ENCODE measurements at regions not wholly inside any gene's neighbourhood (a gene's known extent, or its start where the extent isn't known, plus 50 kb on each side); places are given as distances from the start of the nearest gene placed in this dataset.

DNA sequence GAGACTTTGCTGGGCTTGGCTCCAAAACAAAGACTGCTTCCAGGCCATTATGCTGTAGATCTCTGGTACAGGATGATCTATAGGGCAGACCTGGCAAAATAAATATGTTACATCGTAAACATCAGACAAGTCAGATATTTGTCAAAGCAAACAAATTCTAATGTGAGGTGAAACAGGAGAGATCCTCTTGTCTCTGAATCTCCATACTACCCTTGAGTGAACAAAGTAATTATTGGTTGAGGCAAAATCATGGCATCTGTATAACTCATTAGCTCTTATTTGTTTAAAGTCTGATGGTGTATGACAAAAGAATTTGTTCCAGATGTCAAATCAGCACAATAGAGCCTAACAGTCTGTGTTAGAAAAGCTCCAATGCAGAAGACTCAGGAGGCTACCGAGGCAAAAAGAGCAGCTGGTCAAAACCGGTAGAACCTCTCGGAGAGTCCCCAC lies 1291.5 kb downstream of the TYW1 start:
- no peak for DNase-seq
- no peaks in the 10 kb centered on the region for H3K4me1 ChIP-seq
- intact Hi-C loops (cut with DNase I), result no loop called here
- TF ChIP-seq, protein P1, sequence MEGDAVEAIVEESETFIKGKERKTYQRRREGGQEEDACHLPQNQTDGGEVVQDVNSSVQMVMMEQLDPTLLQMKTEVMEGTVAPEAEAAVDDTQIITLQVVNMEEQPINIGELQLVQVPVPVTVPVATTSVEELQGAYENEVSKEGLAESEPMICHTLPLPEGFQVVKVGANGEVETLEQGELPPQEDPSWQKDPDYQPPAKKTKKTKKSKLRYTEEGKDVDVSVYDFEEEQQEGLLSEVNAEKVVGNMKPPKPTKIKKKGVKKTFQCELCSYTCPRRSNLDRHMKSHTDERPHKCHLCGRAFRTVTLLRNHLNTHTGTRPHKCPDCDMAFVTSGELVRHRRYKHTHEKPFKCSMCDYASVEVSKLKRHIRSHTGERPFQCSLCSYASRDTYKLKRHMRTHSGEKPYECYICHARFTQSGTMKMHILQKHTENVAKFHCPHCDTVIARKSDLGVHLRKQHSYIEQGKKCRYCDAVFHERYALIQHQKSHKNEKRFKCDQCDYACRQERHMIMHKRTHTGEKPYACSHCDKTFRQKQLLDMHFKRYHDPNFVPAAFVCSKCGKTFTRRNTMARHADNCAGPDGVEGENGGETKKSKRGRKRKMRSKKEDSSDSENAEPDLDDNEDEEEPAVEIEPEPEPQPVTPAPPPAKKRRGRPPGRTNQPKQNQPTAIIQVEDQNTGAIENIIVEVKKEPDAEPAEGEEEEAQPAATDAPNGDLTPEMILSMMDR (IDR thresholded peaks at IDR 0.05), result no peak
- TF ChIP-seq POLR2A (IDR thresholded peaks at IDR 0.05), result no peak
- no peak for TF ChIP-seq POLR2AphosphoS5 (IDR thresholded peaks at IDR 0.05)
- TF ChIP-seq EP300 (IDR thresholded peaks at IDR 0.05), result no peak
- no peaks in the 10 kb centered on the region for H3K27me3 ChIP-seq
- no peak overlapping the region for H3K4me3 ChIP-seq
- no peak overlapping the region for H3K27ac ChIP-seq
- 85 to 86% methylated on average over 4 of the region's 4 CpGs for WGBS, 2 donors
- H3K36me3 ChIP-seq, result no peaks in the 10 kb centered on the region
- peaks cover 0 to 15% (median 0%) of the 10 kb centered on the region in 4 donors for H3K9me3 ChIP-seq

DNA sequence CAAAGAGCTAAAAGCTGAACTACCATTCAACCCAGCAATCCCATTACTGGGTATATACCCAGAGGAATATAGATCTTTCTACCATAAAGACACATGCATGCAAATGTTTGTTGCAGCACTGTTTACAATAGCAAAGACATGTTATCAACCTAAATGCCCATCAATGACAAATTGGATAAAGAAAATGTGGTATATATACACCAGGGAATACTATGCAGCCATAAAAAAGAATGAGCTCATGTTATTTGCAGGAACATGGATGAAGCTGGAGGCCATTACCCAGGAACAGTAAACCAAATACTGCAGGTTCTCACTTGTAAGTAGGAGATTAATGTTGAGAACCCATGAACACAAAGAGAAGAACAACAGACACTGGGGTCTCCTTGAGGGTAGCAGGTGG lies 1295.1 kb downstream of the TYW1 start:
- Histone ChIP-seq H3K36me3 (no peaks in the 10 kb centered on the region), H3K27me3 (no peaks in the 10 kb centered on the region), H3K4me3 (no peak overlapping the region), H3K9me3 (peaks cover 0 to 10% (median 0%) of the 10 kb centered on the region in 4 donors), H3K4me1 (no peaks in the 10 kb centered on the region), H3K27ac (no peak overlapping the region)
- intact Hi-C loops (cut with DNase I), result no loop called here
- DNase-seq, result no peak
- TF ChIP-seq, protein P1 (IDR thresholded peaks at IDR 0.05), result no peak
- no peak for TF ChIP-seq EP300 (IDR thresholded peaks at IDR 0.05)
- no peak for TF ChIP-seq POLR2A (IDR thresholded peaks at IDR 0.05)
- no peak for TF ChIP-seq POLR2AphosphoS5 (IDR thresholded peaks at IDR 0.05)

DNA sequence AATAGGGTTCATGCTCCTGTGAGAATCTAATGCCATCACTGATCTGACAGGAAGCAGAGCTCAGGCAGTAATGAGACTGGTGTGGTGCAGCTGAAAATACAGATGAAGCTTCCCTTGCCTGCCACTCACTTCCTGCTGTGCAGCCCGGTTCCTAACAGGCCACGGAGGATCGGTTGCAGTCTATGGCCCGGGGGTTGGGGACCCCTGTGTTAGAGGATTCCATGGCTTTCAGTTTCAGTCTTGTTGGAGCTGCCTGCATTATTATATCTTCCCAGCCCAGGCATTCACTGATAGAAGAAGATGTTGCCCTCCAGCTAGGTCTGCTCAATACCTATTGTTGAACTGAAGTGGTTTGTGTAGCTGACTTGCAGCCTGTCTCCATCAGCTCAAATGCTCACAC lies 1298.8 kb downstream of the TYW1 start:
- no peaks in the 10 kb centered on the region for H3K27me3 ChIP-seq
- 52 to 57% methylated on average over 4 of the region's 4 CpGs for WGBS, 2 donors
- no peaks in the 10 kb centered on the region for H3K4me1 ChIP-seq
- no peaks in the 10 kb centered on the region for H3K36me3 ChIP-seq
- no peak for DNase-seq
- no peak overlapping the region for H3K27ac ChIP-seq
- H3K9me3 ChIP-seq, result peaks cover 0 to 3% (median 0%) of the 10 kb centered on the region in 4 donors
- intact Hi-C loops (cut with DNase I), result no loop called here
- TF ChIP-seq POLR2A (IDR thresholded peaks at IDR 0.05) (no peak), EP300 (IDR thresholded peaks at IDR 0.05) (no peak), POLR2AphosphoS5 (IDR thresholded peaks at IDR 0.05) (no peak)
- TF ChIP-seq, protein P1 (IDR thresholded peaks at IDR 0.05), result no peak
- no peak overlapping the region for H3K4me3 ChIP-seq

DNA sequence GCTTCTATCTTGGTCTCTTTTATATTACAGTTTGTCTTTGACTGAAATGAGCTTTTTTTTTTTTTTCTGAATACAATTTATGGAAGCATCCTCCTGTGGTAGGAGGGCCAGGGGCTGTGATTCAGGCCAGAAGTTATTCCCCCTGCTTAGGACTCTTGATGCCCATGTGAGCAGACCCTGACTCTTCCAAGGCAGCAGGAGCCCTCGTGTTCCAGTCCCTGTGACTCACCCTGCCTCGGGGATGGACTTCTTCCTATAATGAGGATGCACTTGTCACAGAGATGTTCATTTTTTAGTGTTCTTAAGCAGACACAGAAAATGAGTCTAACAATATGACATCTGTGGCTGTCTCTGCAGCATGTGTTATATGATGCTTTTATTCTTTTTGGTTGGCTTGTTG lies 1293.7 kb upstream of the AUTS2 start:
- Histone ChIP-seq H3K9me3 (peaks cover 0 to 5% (median 0%) of the 10 kb centered on the region in 4 donors), H3K27me3 (no peaks in the 10 kb centered on the region), H3K36me3 (no peaks in the 10 kb centered on the region), H3K4me3 (no peak overlapping the region), H3K4me1 (no peaks in the 10 kb centered on the region), H3K27ac (no peak overlapping the region)
- DNase-seq, result no peak
- intact Hi-C loops (cut with DNase I), result no loop called here
- WGBS, 2 donors, result 85 to 91% methylated on average over 2 of the region's 2 CpGs
- no peak for TF ChIP-seq POLR2AphosphoS5 (IDR thresholded peaks at IDR 0.05)
- TF ChIP-seq POLR2A (IDR thresholded peaks at IDR 0.05), result no peak
- no peak for TF ChIP-seq EP300 (IDR thresholded peaks at IDR 0.05)
- TF ChIP-seq, protein P1 (IDR thresholded peaks at IDR 0.05), result no peak

DNA sequence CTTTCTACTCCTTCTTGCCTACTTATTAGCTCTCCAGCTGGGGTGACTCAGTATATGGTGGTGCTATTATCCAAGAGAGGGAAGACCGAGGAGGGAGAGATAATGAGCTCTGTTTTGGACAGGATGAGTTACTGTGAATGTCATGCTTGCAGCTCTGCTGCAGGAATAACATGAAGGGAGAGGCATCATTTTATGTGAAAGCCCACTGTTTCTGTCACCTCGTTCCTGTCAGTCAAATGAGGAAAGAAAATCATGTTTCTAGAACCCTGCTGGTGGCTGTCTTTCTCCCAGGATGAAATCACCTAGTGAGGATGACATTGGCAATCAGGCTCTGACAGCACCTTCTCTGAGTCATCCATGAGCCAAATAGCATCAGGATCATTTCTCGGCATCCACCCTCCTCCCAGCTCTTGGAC lies 1291.6 kb upstream of the AUTS2 start:
- no peak overlapping the region for H3K4me3 ChIP-seq
- no peaks in the 10 kb centered on the region for H3K4me1 ChIP-seq
- intact Hi-C loops (cut with DNase I), result no loop called here
- H3K27me3 ChIP-seq, result no peaks in the 10 kb centered on the region
- H3K9me3 ChIP-seq, result peaks cover 0 to 6% (median 0%) of the 10 kb centered on the region in 4 donors
- TF ChIP-seq POLR2AphosphoS5 (IDR thresholded peaks at IDR 0.05) (no peak), EP300 (IDR thresholded peaks at IDR 0.05) (no peak), POLR2A (IDR thresholded peaks at IDR 0.05) (no peak)
- TF ChIP-seq, protein P1 (IDR thresholded peaks at IDR 0.05), result no peak
- no peak for DNase-seq
- H3K36me3 ChIP-seq, result no peaks in the 10 kb centered on the region
- WGBS, 2 donors, result 57 to 67% methylated on average over 3 of the region's 3 CpGs
- H3K27ac ChIP-seq, result no peak overlapping the region
